Spleen (tissue), 11 donors: ENCODE measurements at regions not wholly inside any gene's neighbourhood (a gene's known extent, or its start where the extent isn't known, plus 50 kb on each side); places are given as distances from the start of the nearest gene placed in this dataset.
"Not testable (repeated sequence)": the region's sequence is repeated elsewhere in the genome, so short reads cannot be mapped to it uniquely, and the experiment has no call there.

Experiments
- DNase-seq: peaks from one replicate; pipeline ENCODE4 v3.0.0-alpha.2; 2020
- H3K27ac ChIP-seq, 8 donors: fragments of 200-600 bp; sonication (generic) in 7 of 8; 1 replicate in 4 of 8; 2 replicates in 4 of 8; pipeline versions ENCODE4 v1.5.0 to v1.8.0; 2016 to 2021; ENCODE audit warnings: inconsistent platforms in 4 of 8, mild to moderate bottlenecking in 4 of 8, moderate library complexity in 1 of 8
- H3K27me3 ChIP-seq, 7 donors: fragments of 200-600 bp; sonication (generic) in 6 of 7; replicated peaks in 1 of 7; 1 replicate in 4 of 7; 2 replicates in 3 of 7; pipeline versions ENCODE4 v1.5.0 to v1.8.0; 2016 to 2021; ENCODE audit warnings: inconsistent platforms in 3 of 7, mild to moderate bottlenecking in 1 of 7
- H3K36me3 ChIP-seq, 6 donors: fragments of 200-600 bp; sonication (generic) in 5 of 6; 1 replicate in 4 of 6; 2 replicates in 2 of 6; pipeline versions ENCODE4 v1.5.0 to v1.8.0; 2016 to 2021; ENCODE audit warnings: inconsistent platforms in 2 of 6
- H3K4me1 ChIP-seq, 6 donors: fragments of 200-600 bp; sonication (generic) in 5 of 6; 1 replicate in 3 of 6; 2 replicates in 3 of 6; pipeline versions ENCODE4 v1.5.0 to v1.8.0; 2016 to 2021; ENCODE audit warnings: inconsistent platforms in 3 of 6
- H3K4me3 ChIP-seq, 8 donors: fragments of 200-600 bp; sonication (generic) in 7 of 8; 1 replicate in 4 of 8; 2 replicates in 4 of 8; pipeline versions ENCODE4 v1.5.0 to v1.8.0; 2016 to 2021; ENCODE audit warnings: inconsistent platforms in 4 of 8, mild to moderate bottlenecking in 4 of 8, moderate library complexity in 2 of 8
- H3K9me3 ChIP-seq, 8 donors: fragments of 200-600 bp; sonication (generic) in 7 of 8; 1 replicate in 4 of 8; 2 replicates in 4 of 8; pipeline versions ENCODE4 v1.5.0 to v1.8.0; 2016 to 2021; ENCODE audit warnings: inconsistent platforms in 4 of 8
- CTCF ChIP-seq, 11 experiments: fragments of 200-600 bp in 7 of 11; fragments of 450-650 bp in 4 of 11; sonication (generic) in 4 of 11; IDR thresholded peaks in 8 of 11; conservative IDR thresholded peaks in 3 of 11; 1 replicate in 7 of 11; 2 replicates in 4 of 11; pipeline versions ENCODE4 v1.4.0 to v1.8.0; 2016 to 2021; ENCODE audit warnings: antibody characterized with exemption in 11 of 11, inconsistent platforms in 4 of 11, mild to moderate bottlenecking in 1 of 11
- POLR2A ChIP-seq, 3 donors: fragments of 450-650 bp; IDR thresholded peaks; one replicate each; pipeline ENCODE4 v1.5.1; 2017; ENCODE audit warnings: antibody characterized with exemption in 3 of 3, mild to moderate bottlenecking in 1 of 3
- POLR2AphosphoS5 ChIP-seq, 3 donors: sonication (generic); formaldehyde crosslinking; IDR thresholded peaks; one replicate each; pipeline ENCODE4 v1.5.1; 2017; ENCODE audit warnings: antibody characterized with exemption in 3 of 3
- WGBS, 5 donors: extraction: QIAGEN DNeasy Blood & Tissue Kit in 3 of 5; methylation state at CpG; one replicate each; pipeline versions ENCODE4 v1.1.5 to v1.1.7; 2013 to 2018; 5-methylcytosine and 5-hydroxymethylcytosine counted together
- intact Hi-C: fragments of 100-400 bp; cut with DNase I; formaldehyde crosslinking; loops from one replicate; pipeline ENCODE4 v1.15.0; 2023; ENCODE audit warnings: low total_unique reads
- donor health status: healthy with polysubstance abuse.
- donor health status: DM: no; HTN: no; CAD: no; lungs with moderate emphysema.
- donor health status: DM: no; HTN: no; CAD: no.
- donor health status: Bipolar disorder and iron deficiency.
- donor health status: healthy.
- donor health status: DM: no; HTN: no; CAD: no.
- donor health status: DM: yes; HTN: yes; CAD: no.

GRCh38 chr16:88329726-88330700 is 52.7 kb upstream of the ZNF469 start:
- Histone ChIP-seq H3K36me3 (no peaks in the 10 kb centered on the region), H3K9me3 (no peaks in the 10 kb centered on the region), H3K4me3 (no peak overlapping the region), H3K4me1 (peaks cover 0 to 7% (median 0%) of the 10 kb centered on the region in 6 donors), H3K27ac (no peak overlapping the region), H3K27me3 (peaks cover 0 to 20% (median 0%) of the 10 kb centered on the region in 7 donors)
- intact Hi-C loops = no loop called here
- TF ChIP-seq CTCF (IDR thresholded peaks at IDR 0.05 in 8 of 11, conservative IDR thresholded peaks at IDR 0.05 in 3 of 11) (no peak), POLR2A (IDR thresholded peaks at IDR 0.05) (no peak), POLR2AphosphoS5 (IDR thresholded peaks at IDR 0.05) (no peak)
- DNase-seq = no peak
- WGBS, 5 donors = 79 to 87% (median 83%) methylated on average over 19 to 25 of the region's 25 CpGs

- no peak for DNase-seq
Measured at GRCh38 chr16:88330971-88331890, 51.5 kb upstream of the ZNF469 start.

GRCh38 chr16:88331989-88332920 is 50.5 kb upstream of the ZNF469 start:
- 74 to 83% (median 80%) methylated on average over 15 to 23 of the region's 23 CpGs for WGBS, 5 donors
- Histone ChIP-seq H3K27ac (no peak overlapping the region), H3K36me3 (no peaks in the 10 kb centered on the region), H3K4me3 (no peak overlapping the region), H3K27me3 (peaks cover 0 to 20% (median 0%) of the 10 kb centered on the region in 7 donors), H3K9me3 (no peaks in the 10 kb centered on the region), H3K4me1 (peaks cover 0 to 7% (median 0%) of the 10 kb centered on the region in 6 donors)
- no peak for DNase-seq
- TF ChIP-seq POLR2AphosphoS5 (IDR thresholded peaks at IDR 0.05) (peak; percentile 21 to 40 (median 37)), POLR2A (IDR thresholded peaks at IDR 0.05) (no peak), CTCF (IDR thresholded peaks at IDR 0.05 in 8 of 11, conservative IDR thresholded peaks at IDR 0.05 in 3 of 11) (no peak)
- intact Hi-C loops = no loop called here

More at GRCh38 chr16:88330971-88331890, 51.5 kb upstream of the ZNF469 start:
- Histone ChIP-seq H3K36me3 (no peaks in the 10 kb centered on the region), H3K4me3 (no peak overlapping the region), H3K4me1 (peaks cover 0 to 7% (median 0%) of the 10 kb centered on the region in 6 donors), H3K9me3 (no peaks in the 10 kb centered on the region), H3K27me3 (peaks cover 0 to 20% (median 0%) of the 10 kb centered on the region in 7 donors), H3K27ac (no peak overlapping the region)
- TF ChIP-seq CTCF (IDR thresholded peaks at IDR 0.05 in 8 of 11, conservative IDR thresholded peaks at IDR 0.05 in 3 of 11) = no peak
- no peak for TF ChIP-seq POLR2A (IDR thresholded peaks at IDR 0.05)
- no peak for TF ChIP-seq POLR2AphosphoS5 (IDR thresholded peaks at IDR 0.05)
- 94 to 98% (median 95%) methylated on average over 15 of the region's 15 CpGs for WGBS, 5 donors
- intact Hi-C loops = no loop called here

- DNase-seq, intact Hi-C loops, H3K9me3 ChIP-seq, H3K36me3 ChIP-seq, H3K27ac ChIP-seq, H3K4me1 ChIP-seq: not testable (repeated sequence)
- Histone ChIP-seq H3K4me3 (peak overlapping the region in 1 of 8 donors; percentile 46), H3K27me3 (peaks cover 0 to 24% (median 0%) of the 10 kb centered on the region in 7 donors)
- WGBS, 5 donors = 30 to 58% (median 39%) methylated on average over 16 to 27 of the region's 33 CpGs
Measured at GRCh38 chr16:88332921-88333825, 49.6 kb upstream of the ZNF469 start.
